ENCODE measurements at regions not wholly inside any gene's neighbourhood (a gene's known extent, or its start where the extent isn't known, plus 50 kb on each side); places are given as distances from the start of the nearest gene placed in this dataset.

- Histone ChIP-seq H3K27ac (no peak overlapping the region), H3K4me3 (ENCODE audit: low read depth in 1 of 2, low read length in 1 of 2) (no peak overlapping the region), H3K4me1 (ENCODE audit: control insufficient read depth in 1 of 2, insufficient read depth in 1 of 2, low read depth in 1 of 2, low read length in 1 of 2) (no peaks in the 10 kb centered on the region), H3K9me3 (no peaks in the 10 kb centered on the region), H3K36me3 (no peaks in the 10 kb centered on the region), H3K27me3 (no peaks in the 10 kb centered on the region)
- TF ChIP-seq, protein P1, sequence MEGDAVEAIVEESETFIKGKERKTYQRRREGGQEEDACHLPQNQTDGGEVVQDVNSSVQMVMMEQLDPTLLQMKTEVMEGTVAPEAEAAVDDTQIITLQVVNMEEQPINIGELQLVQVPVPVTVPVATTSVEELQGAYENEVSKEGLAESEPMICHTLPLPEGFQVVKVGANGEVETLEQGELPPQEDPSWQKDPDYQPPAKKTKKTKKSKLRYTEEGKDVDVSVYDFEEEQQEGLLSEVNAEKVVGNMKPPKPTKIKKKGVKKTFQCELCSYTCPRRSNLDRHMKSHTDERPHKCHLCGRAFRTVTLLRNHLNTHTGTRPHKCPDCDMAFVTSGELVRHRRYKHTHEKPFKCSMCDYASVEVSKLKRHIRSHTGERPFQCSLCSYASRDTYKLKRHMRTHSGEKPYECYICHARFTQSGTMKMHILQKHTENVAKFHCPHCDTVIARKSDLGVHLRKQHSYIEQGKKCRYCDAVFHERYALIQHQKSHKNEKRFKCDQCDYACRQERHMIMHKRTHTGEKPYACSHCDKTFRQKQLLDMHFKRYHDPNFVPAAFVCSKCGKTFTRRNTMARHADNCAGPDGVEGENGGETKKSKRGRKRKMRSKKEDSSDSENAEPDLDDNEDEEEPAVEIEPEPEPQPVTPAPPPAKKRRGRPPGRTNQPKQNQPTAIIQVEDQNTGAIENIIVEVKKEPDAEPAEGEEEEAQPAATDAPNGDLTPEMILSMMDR (IDR thresholded peaks at IDR 0.05), result no peak
Observed at GRCh38 chr2:8043295-8043694, 638.6 kb upstream of the ID2 start.

DNA sequence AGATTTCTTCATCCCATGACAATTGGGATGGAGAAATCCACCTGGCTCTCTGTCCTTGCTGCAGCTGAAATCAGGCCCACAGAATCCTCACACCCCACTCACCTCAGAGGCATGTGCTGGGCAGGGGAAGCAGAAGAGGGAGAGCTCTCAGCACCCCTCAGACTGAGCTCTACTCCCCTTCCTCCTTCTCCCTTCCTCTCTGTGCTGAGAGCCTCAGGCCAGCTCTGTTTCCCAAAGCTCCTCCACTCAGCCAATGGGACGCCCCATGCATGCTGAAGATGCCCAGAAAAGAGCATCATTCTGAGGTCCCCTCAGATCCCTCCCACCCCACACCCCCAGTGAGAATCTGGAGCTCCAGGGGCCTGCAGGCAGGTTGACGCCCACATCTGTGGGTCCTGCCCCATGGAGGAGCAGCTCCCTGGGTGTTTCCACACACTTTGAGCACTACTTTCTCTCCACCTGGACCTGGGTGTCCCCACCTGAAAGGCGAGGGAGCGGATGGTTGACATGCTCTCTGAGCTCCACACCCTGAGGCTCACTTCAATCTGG is 637.7 kb upstream of the ID2 start:
- Histone ChIP-seq H3K27ac (no peak overlapping the region), H3K9me3 (no peaks in the 10 kb centered on the region), H3K36me3 (no peaks in the 10 kb centered on the region), H3K4me3 (ENCODE audit: low read depth in 1 of 2, low read length in 1 of 2) (no peak overlapping the region), H3K27me3 (no peaks in the 10 kb centered on the region), H3K4me1 (ENCODE audit: control insufficient read depth in 1 of 2, insufficient read depth in 1 of 2, low read depth in 1 of 2, low read length in 1 of 2) (no peaks in the 10 kb centered on the region)
- TF ChIP-seq, protein P1 (IDR thresholded peaks at IDR 0.05), result no peak

- Histone ChIP-seq H3K9me3 (no peaks in the 10 kb centered on the region), H3K4me1 (ENCODE audit: control insufficient read depth in 1 of 2, insufficient read depth in 1 of 2, low read depth in 1 of 2, low read length in 1 of 2) (no peaks in the 10 kb centered on the region), H3K27ac (no peak overlapping the region), H3K27me3 (no peaks in the 10 kb centered on the region), H3K4me3 (ENCODE audit: low read depth in 1 of 2, low read length in 1 of 2) (no peak overlapping the region), H3K36me3 (no peaks in the 10 kb centered on the region)
- TF ChIP-seq, protein P1 (IDR thresholded peaks at IDR 0.05), result no peak
Observed at GRCh38 chr2:8045081-8045614, 636.7 kb upstream of the ID2 start.

- H3K27me3 ChIP-seq, result no peaks in the 10 kb centered on the region
- no peaks in the 10 kb centered on the region for H3K9me3 ChIP-seq
- H3K4me3 ChIP-seq (ENCODE audit: low read depth in 1 of 2, low read length in 1 of 2), result no peak overlapping the region
- TF ChIP-seq, protein P1 (IDR thresholded peaks at IDR 0.05), result no peak
- H3K4me1 ChIP-seq (ENCODE audit: control insufficient read depth in 1 of 2, insufficient read depth in 1 of 2, low read depth in 1 of 2, low read length in 1 of 2), result no peaks in the 10 kb centered on the region
- no peaks in the 10 kb centered on the region for H3K36me3 ChIP-seq
- H3K27ac ChIP-seq, result no peak overlapping the region
Observed at GRCh38 chr2:8046849-8047248, 635.0 kb upstream of the ID2 start.

GRCh38 chr2:8049176-8049575 is 632.7 kb upstream of the ID2 start:
- TF ChIP-seq, protein P1 (IDR thresholded peaks at IDR 0.05), result no peak
- H3K4me3 ChIP-seq (ENCODE audit: low read depth in 1 of 2, low read length in 1 of 2), result no peak overlapping the region
- H3K27me3 ChIP-seq, result no peaks in the 10 kb centered on the region
- H3K9me3 ChIP-seq, result no peaks in the 10 kb centered on the region
- H3K4me1 ChIP-seq (ENCODE audit: control insufficient read depth in 1 of 2, insufficient read depth in 1 of 2, low read depth in 1 of 2, low read length in 1 of 2), result no peaks in the 10 kb centered on the region
- H3K27ac ChIP-seq, result no peak overlapping the region
- H3K36me3 ChIP-seq, result no peaks in the 10 kb centered on the region
